Progenitor cell of endocrine pancreas (in vitro differentiated cells): ENCODE measurements at regions not wholly inside any gene's neighbourhood (a gene's known extent, or its start where the extent isn't known, plus 50 kb on each side); places are given as distances from the start of the nearest gene placed in this dataset.

Experiments used
- DNase-seq: peaks from one replicate; pipeline ENCODE4 v3.0.0; 2021; ENCODE audit warnings: low spot score; ENCODE audit not compliant: unreplicated experiment
- H3K27ac Mint-ChIP-seq: 2 replicates; pipeline ENCODE4 v1.8.0; 2021; ENCODE audit warnings: mild to moderate bottlenecking, moderate library complexity, mixed read lengths
- H3K27me3 Mint-ChIP-seq: 2 replicates; pipeline ENCODE4 v1.8.0; 2021; ENCODE audit warnings: mixed read lengths
- H3K36me3 Mint-ChIP-seq: 2 replicates; pipeline ENCODE4 v1.8.0; 2022; ENCODE audit warnings: mixed read lengths; ENCODE audit not compliant: insufficient read depth
- H3K4me1 Mint-ChIP-seq: 2 replicates; pipeline ENCODE4 v1.8.0; 2021; ENCODE audit warnings: low read depth, mixed read lengths
- H3K4me3 Mint-ChIP-seq: 2 replicates; pipeline ENCODE4 v1.8.0; 2021; ENCODE audit warnings: low read depth, mild to moderate bottlenecking, moderate library complexity, mixed read lengths
- H3K9me3 Mint-ChIP-seq: 2 replicates; pipeline ENCODE4 v1.8.0; 2021; ENCODE audit warnings: low read depth, mixed read lengths
- TF ChIP-seq, protein P1 (sequence below): fragments of 200-600 bp; sonication (generic); IDR thresholded peaks from one replicate; pipeline ENCODE4 v1.5.0; 2021; ENCODE audit warnings: antibody characterized with exemption, mild to moderate bottlenecking; ENCODE audit not compliant: unreplicated experiment

DNA sequence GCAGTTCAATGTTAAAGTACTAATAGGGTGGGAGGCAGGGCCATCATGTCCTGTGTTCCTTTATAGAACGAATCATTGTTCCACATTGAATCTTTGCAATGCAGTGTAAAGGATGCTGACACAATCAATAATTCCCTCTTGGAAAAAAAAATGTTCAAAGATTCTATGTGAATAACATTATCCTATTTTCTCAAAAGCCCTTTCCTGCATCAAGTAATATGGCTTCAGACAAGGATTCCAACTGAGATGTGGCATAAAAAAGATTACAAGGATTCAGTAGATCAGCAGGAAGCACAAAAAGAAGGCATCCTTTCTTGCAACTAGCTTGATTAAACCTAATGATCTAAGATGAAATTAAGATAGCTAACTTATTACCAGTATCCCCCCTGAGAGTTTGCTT, 454.0 kb upstream of the CADM2 start:
- TF ChIP-seq, protein P1, sequence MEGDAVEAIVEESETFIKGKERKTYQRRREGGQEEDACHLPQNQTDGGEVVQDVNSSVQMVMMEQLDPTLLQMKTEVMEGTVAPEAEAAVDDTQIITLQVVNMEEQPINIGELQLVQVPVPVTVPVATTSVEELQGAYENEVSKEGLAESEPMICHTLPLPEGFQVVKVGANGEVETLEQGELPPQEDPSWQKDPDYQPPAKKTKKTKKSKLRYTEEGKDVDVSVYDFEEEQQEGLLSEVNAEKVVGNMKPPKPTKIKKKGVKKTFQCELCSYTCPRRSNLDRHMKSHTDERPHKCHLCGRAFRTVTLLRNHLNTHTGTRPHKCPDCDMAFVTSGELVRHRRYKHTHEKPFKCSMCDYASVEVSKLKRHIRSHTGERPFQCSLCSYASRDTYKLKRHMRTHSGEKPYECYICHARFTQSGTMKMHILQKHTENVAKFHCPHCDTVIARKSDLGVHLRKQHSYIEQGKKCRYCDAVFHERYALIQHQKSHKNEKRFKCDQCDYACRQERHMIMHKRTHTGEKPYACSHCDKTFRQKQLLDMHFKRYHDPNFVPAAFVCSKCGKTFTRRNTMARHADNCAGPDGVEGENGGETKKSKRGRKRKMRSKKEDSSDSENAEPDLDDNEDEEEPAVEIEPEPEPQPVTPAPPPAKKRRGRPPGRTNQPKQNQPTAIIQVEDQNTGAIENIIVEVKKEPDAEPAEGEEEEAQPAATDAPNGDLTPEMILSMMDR = no peak
- Mint-ChIP-seq H3K4me3 (no peak overlapping the region), H3K4me1 (no peaks in the 10 kb centered on the region), H3K36me3 (no peaks in the 10 kb centered on the region), H3K27ac (no peak overlapping the region), H3K27me3 (no peaks in the 10 kb centered on the region), H3K9me3 (no peaks in the 10 kb centered on the region)
- DNase-seq = no peak

DNA sequence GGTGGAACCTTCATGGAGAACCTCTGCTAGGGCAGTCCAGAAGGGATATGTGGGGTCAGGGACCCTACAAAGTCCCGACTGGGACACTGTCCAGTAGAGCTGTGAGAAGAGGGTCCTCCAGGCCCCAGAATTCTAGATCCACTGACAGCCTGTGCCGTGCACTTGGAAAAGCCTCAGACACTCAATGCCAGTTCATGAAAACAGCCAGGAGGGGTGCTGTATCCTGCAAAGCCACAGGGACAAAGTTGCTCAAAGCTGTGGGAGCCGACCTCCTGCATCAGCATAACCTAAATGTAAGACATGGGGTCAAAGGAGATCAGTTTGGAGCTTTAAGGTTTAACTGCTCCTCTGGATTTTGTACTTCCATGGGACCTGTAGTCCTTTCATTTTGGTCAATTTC, 448.8 kb upstream of the CADM2 start:
- H3K27me3 Mint-ChIP-seq = no peaks in the 10 kb centered on the region
- TF ChIP-seq, protein P1 = no peak
- no peaks in the 10 kb centered on the region for H3K4me1 Mint-ChIP-seq
- no peak overlapping the region for H3K27ac Mint-ChIP-seq
- peaks cover 3% of the 10 kb centered on the region for H3K9me3 Mint-ChIP-seq
- H3K4me3 Mint-ChIP-seq = no peak overlapping the region
- no peak for DNase-seq
- H3K36me3 Mint-ChIP-seq = no peaks in the 10 kb centered on the region

DNA sequence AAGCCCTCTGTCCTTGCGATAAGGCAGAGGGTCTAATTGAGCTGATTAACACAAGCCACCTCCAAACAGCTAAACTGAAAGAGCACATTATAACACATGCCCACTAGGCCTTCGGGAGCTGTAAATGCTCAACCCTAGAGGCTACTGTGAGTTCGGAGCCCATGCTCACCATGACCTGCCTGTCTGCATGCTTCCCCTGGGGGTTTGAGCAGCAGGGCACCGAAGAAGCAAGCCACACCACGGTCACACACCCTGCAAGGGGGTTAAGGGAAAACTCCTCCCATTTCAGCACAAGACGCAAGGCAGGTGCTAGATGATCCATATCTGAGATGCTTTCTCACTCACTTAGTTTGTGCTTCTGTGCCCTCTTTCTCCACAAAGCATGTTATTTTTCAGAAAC, 435.9 kb upstream of the CADM2 start:
- Mint-ChIP-seq H3K4me3 (no peak overlapping the region), H3K27ac (no peak overlapping the region), H3K27me3 (no peaks in the 10 kb centered on the region), H3K9me3 (peaks cover 6% of the 10 kb centered on the region), H3K36me3 (no peaks in the 10 kb centered on the region), H3K4me1 (no peaks in the 10 kb centered on the region)
- TF ChIP-seq, protein P1 = no peak
- no peak for DNase-seq

DNA sequence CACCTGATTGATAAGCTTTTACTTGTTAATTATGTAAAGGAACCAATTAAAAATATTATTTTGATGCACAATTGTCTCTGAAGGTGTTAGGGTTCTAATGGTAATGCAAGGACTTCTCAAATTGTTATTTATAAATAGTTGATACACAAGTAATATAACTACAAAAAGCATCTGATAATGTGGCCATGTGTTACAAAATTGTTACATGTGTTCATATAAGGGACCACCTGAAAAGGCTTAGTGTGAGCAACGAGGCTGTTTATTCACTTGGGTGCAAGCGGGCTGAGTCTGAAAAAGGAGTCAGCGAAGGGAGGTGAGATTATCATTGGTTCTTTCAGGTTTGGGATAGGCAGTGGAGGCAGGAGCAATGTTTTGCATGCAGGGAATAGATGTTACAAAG, 421.9 kb upstream of the CADM2 start:
- no peaks in the 10 kb centered on the region for H3K36me3 Mint-ChIP-seq
- no peaks in the 10 kb centered on the region for H3K4me1 Mint-ChIP-seq
- no peak overlapping the region for H3K4me3 Mint-ChIP-seq
- H3K27ac Mint-ChIP-seq = no peak overlapping the region
- H3K27me3 Mint-ChIP-seq = no peaks in the 10 kb centered on the region
- no peak for DNase-seq
- TF ChIP-seq, protein P1 = no peak
- H3K9me3 Mint-ChIP-seq = peaks cover 14% of the 10 kb centered on the region

DNA sequence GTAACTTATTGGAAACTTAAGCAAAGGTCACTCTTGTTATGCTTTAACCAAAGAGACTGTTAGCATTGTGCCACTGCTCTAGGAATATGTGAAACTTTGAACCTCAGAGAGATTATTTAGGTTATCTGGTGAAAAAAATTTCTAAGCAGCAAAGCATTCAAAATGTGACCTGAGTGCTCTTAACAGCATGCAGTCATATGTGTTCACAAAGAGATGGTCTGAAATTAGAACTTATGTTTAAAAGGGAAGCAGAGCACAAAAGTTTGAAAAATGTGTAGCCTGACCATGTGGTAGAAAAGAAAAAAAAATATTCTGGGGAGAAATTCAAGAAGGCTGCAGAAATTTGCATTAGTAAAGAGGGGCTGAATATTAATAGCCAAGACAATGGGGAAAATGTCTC, 420.2 kb upstream of the CADM2 start:
- TF ChIP-seq, protein P1 = no peak
- no peaks in the 10 kb centered on the region for H3K4me1 Mint-ChIP-seq
- no peak overlapping the region for H3K4me3 Mint-ChIP-seq
- no peak for DNase-seq
- no peak overlapping the region for H3K27ac Mint-ChIP-seq
- H3K9me3 Mint-ChIP-seq = peaks cover 10% of the 10 kb centered on the region
- no peaks in the 10 kb centered on the region for H3K36me3 Mint-ChIP-seq
- H3K27me3 Mint-ChIP-seq = no peaks in the 10 kb centered on the region

DNA sequence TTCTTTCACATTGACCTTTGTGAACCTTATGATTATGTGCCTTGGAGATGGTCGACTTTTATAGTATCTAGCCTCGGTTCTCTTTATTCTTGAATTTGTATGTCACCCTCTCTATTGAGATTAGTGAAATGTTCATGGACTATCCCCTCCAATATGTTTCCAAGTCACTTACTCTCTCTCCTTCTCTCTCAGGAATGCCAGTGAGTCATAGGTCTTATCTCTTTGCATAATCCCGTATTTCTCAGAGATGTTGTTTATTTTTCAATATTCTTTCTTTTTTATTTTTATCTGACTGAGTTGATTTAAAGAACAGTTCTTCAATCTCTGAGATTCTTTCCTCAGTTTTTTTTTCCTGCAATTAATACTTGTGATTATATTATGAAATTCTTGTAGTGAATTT, 411.6 kb upstream of the CADM2 start:
- H3K4me1 Mint-ChIP-seq = no peaks in the 10 kb centered on the region
- H3K9me3 Mint-ChIP-seq = no peaks in the 10 kb centered on the region
- H3K36me3 Mint-ChIP-seq = no peaks in the 10 kb centered on the region
- H3K4me3 Mint-ChIP-seq = no peak overlapping the region
- H3K27ac Mint-ChIP-seq = no peak overlapping the region
- TF ChIP-seq, protein P1 = no peak
- no peaks in the 10 kb centered on the region for H3K27me3 Mint-ChIP-seq
- DNase-seq = no peak
